ENCODE measurements at regions not wholly inside any gene's neighbourhood (a gene's known extent, or its start where the extent isn't known, plus 50 kb on each side); places are given as distances from the start of the nearest gene placed in this dataset.

- no peak for DNase-seq (ENCODE audit: low spot score)
- Histone ChIP-seq H3K4me1 (ENCODE audit: insufficient read depth, low read length, poor library complexity, severe bottlenecking) (no peaks in the 10 kb centered on the region), H3K9me3 (ENCODE audit: low read length) (no peaks in the 10 kb centered on the region), H3K27ac (ENCODE audit: low read depth, low read length, poor library complexity, severe bottlenecking) (no peak overlapping the region), H3K4me2 (ENCODE audit: low read length) (no peak overlapping the region), H2AFZ (ENCODE audit: low read length) (no peak overlapping the region), H4K20me1 (ENCODE audit: insufficient read depth, low read length) (no peaks in the 10 kb centered on the region), H3K4me3 (ENCODE audit: low read depth, low read length, poor library complexity, severe bottlenecking) (no peak overlapping the region), H3K9me2 (ENCODE audit: insufficient read depth, low read length) (no peaks in the 10 kb centered on the region), H3K79me2 (ENCODE audit: insufficient read depth, low read depth, low read length) (no peaks in the 10 kb centered on the region), H3K36me3 (ENCODE audit: insufficient read depth, low read length) (no peaks in the 10 kb centered on the region)
- TF ChIP-seq EZH2phosphoT487 (IDR thresholded peaks at IDR 0.05; ENCODE audit: borderline replicate concordance, low read depth, low read length) (no peak), CTCF (conservative IDR thresholded peaks at IDR 0.05; ENCODE audit: low read length) (no peak)
- ChIA-PET POLR2A (interaction anchor here (1.0 kb wide), 1 partner anchor 28 kb away, joined by 3 read pairs; no protein-coding TSS in a partner anchor), CTCF (ENCODE audit: unreplicated experiment) (no interaction called here)
- no TSS peak for BruUV-seq (replicated peaks)
- intact Hi-C loops (cut with micrococcal nuclease; ENCODE audit: unreplicated experiment), result no loop called here
These were observed 563.9 kb upstream of the PSMD7 start for GRCh38 chr16:73732681-73733080.

DNA sequence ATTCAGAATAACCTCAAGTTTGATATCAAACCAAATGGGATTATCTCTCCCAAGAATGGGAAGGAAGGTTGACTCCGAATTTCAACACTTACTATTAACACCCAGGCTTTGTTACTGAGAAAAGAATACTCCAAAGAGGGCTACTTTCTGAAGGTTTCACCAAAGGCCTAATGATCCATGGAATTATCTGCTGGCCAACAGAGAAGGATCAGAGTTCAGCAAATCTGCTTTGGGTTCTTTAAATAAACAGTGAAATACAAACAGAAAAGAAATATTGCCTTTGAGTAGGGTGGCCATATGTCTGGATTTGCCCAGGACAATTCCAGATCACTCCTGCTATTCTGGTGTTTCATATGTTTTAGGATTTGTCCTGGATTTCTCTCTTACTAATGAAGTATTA lies 564.5 kb upstream of the PSMD7 start:
- TF ChIP-seq EZH2phosphoT487 (IDR thresholded peaks at IDR 0.05; ENCODE audit: borderline replicate concordance, low read depth, low read length) (no peak), CTCF (conservative IDR thresholded peaks at IDR 0.05; ENCODE audit: low read length) (no peak)
- Histone ChIP-seq H3K9me2 (ENCODE audit: insufficient read depth, low read length) (no peaks in the 10 kb centered on the region), H3K36me3 (ENCODE audit: insufficient read depth, low read length) (no peaks in the 10 kb centered on the region), H2AFZ (ENCODE audit: low read length) (no peak overlapping the region), H3K9me3 (ENCODE audit: low read length) (no peaks in the 10 kb centered on the region), H3K4me3 (ENCODE audit: low read depth, low read length, poor library complexity, severe bottlenecking) (no peak overlapping the region), H4K20me1 (ENCODE audit: insufficient read depth, low read length) (no peaks in the 10 kb centered on the region), H3K27ac (ENCODE audit: low read depth, low read length, poor library complexity, severe bottlenecking) (no peak overlapping the region), H3K4me2 (ENCODE audit: low read length) (no peak overlapping the region), H3K79me2 (ENCODE audit: insufficient read depth, low read depth, low read length) (no peaks in the 10 kb centered on the region), H3K4me1 (ENCODE audit: insufficient read depth, low read length, poor library complexity, severe bottlenecking) (no peaks in the 10 kb centered on the region)
- ChIA-PET POLR2A (no interaction called here), CTCF (ENCODE audit: unreplicated experiment) (no interaction called here)
- DNase-seq (ENCODE audit: low spot score), result no peak
- intact Hi-C loops (cut with micrococcal nuclease; ENCODE audit: unreplicated experiment), result no loop called here
- no TSS peak for BruUV-seq (replicated peaks)

DNA sequence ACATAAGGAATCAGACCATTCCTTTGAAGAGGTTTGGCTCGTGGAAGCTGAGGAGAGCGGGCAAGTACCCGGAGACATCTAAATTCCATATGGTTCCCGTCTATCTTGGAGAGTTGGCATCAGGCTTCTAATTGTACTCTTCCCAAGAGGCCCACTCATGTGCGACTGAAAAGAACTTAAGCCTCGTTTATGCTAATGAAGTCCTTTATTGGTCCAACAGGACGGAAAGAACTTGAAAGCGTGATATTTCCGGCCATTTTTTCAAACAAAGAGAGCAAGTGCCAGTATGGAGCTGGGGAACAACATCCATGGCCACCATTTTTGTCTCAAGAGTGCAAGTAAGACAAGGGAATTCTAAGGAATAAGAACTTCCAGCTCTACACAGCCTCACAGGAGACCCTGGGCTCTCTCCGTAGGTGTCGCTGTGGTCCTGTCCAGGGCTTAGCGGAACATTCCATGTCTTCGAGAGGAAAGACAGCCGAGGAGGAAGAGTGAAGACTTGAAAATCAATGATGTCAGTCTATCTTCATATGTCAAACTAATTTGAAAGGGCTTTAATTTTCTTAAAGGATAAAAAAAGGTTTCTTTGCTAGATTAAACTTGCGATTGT lies 566.0 kb upstream of the PSMD7 start:
- TF ChIP-seq EZH2phosphoT487 (IDR thresholded peaks at IDR 0.05; ENCODE audit: borderline replicate concordance, low read depth, low read length) (no peak), CTCF (conservative IDR thresholded peaks at IDR 0.05; ENCODE audit: low read length) (no peak)
- no peak for DNase-seq (ENCODE audit: low spot score)

More for the DNA sequence above, 566.0 kb upstream of the PSMD7 start:
- no peaks in the 10 kb centered on the region for H4K20me1 ChIP-seq (ENCODE audit: insufficient read depth, low read length)
- POLR2A ChIA-PET, result no interaction called here
- H3K36me3 ChIP-seq (ENCODE audit: insufficient read depth, low read length), result no peaks in the 10 kb centered on the region
- H3K27ac ChIP-seq (ENCODE audit: low read depth, low read length, poor library complexity, severe bottlenecking), result no peak overlapping the region
- no peak overlapping the region for H3K4me2 ChIP-seq (ENCODE audit: low read length)
- no peaks in the 10 kb centered on the region for H3K4me1 ChIP-seq (ENCODE audit: insufficient read depth, low read length, poor library complexity, severe bottlenecking)
- CTCF ChIA-PET (ENCODE audit: unreplicated experiment), result no interaction called here
- no peaks in the 10 kb centered on the region for H3K9me2 ChIP-seq (ENCODE audit: insufficient read depth, low read length)
- no TSS peak for BruUV-seq (replicated peaks)
- no peaks in the 10 kb centered on the region for H3K79me2 ChIP-seq (ENCODE audit: insufficient read depth, low read depth, low read length)
- H2AFZ ChIP-seq (ENCODE audit: low read length), result no peak overlapping the region
- intact Hi-C loops (cut with micrococcal nuclease; ENCODE audit: unreplicated experiment), result no loop called here
- H3K4me3 ChIP-seq (ENCODE audit: low read depth, low read length, poor library complexity, severe bottlenecking), result no peak overlapping the region
- no peaks in the 10 kb centered on the region for H3K9me3 ChIP-seq (ENCODE audit: low read length)

Data from OCI-LY7 (cell line).